Testis (tissue), 2 donors: ENCODE measurements at regions not wholly inside any gene's neighbourhood (a gene's known extent, or its start where the extent isn't known, plus 50 kb on each side); places are given as distances from the start of the nearest gene placed in this dataset.

Experiments
- DNase-seq: peaks from one replicate; pipeline ENCODE4 v3.0.0-alpha.2; 2019
- H3K27ac ChIP-seq, 2 donors: fragments of 200-600 bp; sonication (generic); one replicate each; pipeline ENCODE4 v1.5.1; 2019
- H3K27me3 ChIP-seq: fragments of 200-600 bp; sonication (generic); one replicate; pipeline ENCODE4 v1.5.1; 2019
- H3K36me3 ChIP-seq: fragments of 200-600 bp; sonication (generic); one replicate; pipeline ENCODE4 v1.5.1; 2017; ENCODE audit warnings: low read depth; ENCODE audit errors: missing control alignments
- H3K4me1 ChIP-seq: fragments of 200-600 bp; sonication (generic); one replicate; pipeline ENCODE4 v1.5.1; 2019
- H3K4me3 ChIP-seq, 2 donors: fragments of 200-600 bp; sonication (generic); one replicate each; pipeline ENCODE4 v1.5.1; 2017 to 2019
- H3K9me3 ChIP-seq: fragments of 200-600 bp; sonication (generic); one replicate; pipeline ENCODE4 v1.5.1; 2017
- CTCF ChIP-seq, 3 experiments: fragments of 450-650 bp in 2 of 3; fragments of 200-600 bp in 1 of 3; sonication (generic) in 1 of 3; IDR thresholded peaks; one replicate each; pipeline ENCODE4 v1.5.1; 2016 to 2019; ENCODE audit warnings: antibody characterized with exemption in 3 of 3, mild to moderate bottlenecking in 2 of 3, moderate library complexity in 1 of 3
- POLR2A ChIP-seq: fragments of 450-650 bp; IDR thresholded peaks from one replicate; pipeline ENCODE4 v1.6.1; 2017; ENCODE audit warnings: antibody characterized with exemption, mild to moderate bottlenecking, moderate library complexity
- WGBS, 2 donors: methylation state at CpG; one replicate each; pipeline ENCODE4 v1.1.5; 2018; 5-methylcytosine and 5-hydroxymethylcytosine counted together
- intact Hi-C: fragments of 100-400 bp; cut with DNase I; formaldehyde crosslinking; loops from one replicate; pipeline ENCODE4 v1.15.1; 2023; ENCODE audit warnings: low total_unique reads

GRCh38 chr10:133021963-133022775 is 65.6 kb upstream of the ADGRA1 start:
- no peaks in the 10 kb centered on the region for H3K27me3 ChIP-seq
- no peak overlapping the region for H3K27ac ChIP-seq
- intact Hi-C loops: no loop called here
- no peak overlapping the region for H3K4me3 ChIP-seq
- WGBS, 2 donors: 81 to 83% methylated on average over 42 to 50 of the region's 50 CpGs
- no peaks in the 10 kb centered on the region for H3K4me1 ChIP-seq
- H3K36me3 ChIP-seq: no peaks in the 10 kb centered on the region
- TF ChIP-seq POLR2A (no peak), CTCF (IDR thresholded peaks at IDR 0.05) (no peak)
- DNase-seq: no peak
- H3K9me3 ChIP-seq: no peaks in the 10 kb centered on the region

GRCh38 chr10:133021116-133021962 is 66.4 kb upstream of the ADGRA1 start:
- H3K4me3 ChIP-seq: no peak overlapping the region
- intact Hi-C loops: no loop called here
- H3K27me3 ChIP-seq: no peaks in the 10 kb centered on the region
- TF ChIP-seq POLR2A (no peak), CTCF (IDR thresholded peaks at IDR 0.05) (no peak)
- no peak overlapping the region for H3K27ac ChIP-seq
- H3K4me1 ChIP-seq: no peaks in the 10 kb centered on the region
- DNase-seq: no peak
- H3K36me3 ChIP-seq: no peaks in the 10 kb centered on the region
- no peaks in the 10 kb centered on the region for H3K9me3 ChIP-seq
- WGBS, 2 donors: 92 to 96% methylated on average over 33 to 52 of the region's 52 CpGs

DNA sequence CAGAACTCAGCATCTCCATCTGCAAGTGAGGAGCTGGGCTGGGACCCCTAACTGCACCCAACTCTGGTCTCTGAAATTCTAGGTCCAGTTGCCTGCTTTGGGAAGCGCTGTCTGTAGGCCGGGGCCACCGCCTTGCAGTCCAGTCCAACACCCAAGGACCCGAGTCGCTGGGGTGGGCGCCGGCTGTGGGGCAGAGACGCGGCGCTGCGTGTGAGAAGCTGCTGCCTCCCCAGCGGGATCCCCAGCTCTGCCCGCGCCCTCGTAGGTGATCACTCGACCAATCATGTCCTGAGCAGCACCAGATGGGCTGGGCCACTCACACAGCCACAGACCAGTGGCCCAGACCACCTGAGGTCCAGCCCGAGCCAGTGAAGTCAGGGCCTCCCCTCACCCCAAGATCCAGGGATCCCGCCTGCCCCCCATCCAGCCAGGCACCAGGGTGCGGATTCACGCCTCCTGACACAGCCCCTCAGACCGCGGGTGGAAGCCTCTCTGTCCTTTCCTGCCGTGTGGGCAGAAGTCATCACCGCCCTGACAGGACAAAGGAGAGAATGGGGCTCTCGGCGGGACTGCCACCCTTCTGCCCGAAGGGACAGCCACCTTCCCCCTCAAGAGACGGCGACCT is 67.4 kb upstream of the ADGRA1 start:
- H3K27ac ChIP-seq: no peak overlapping the region

DNA sequence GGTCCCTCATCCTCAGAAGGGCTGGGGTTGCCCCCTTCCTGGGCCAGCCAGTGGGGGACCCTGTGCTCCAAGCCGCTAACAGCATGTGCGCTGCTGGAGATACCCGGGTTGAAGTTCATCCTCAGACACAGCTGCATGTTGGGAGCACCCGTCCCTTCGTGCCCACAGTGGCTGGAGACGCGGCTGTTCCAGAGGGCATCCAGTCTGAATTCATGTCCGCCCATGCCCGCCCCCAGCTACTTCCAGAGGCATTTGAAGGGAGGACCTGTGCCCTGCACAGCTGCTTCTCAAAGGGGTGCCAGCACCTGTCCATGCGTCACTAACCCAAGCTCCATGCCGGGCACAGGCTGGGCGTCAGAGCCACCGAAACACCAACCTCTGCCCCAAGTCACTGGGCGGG is 68.1 kb upstream of the ADGRA1 start:
- no peaks in the 10 kb centered on the region for H3K9me3 ChIP-seq
- H3K36me3 ChIP-seq: no peaks in the 10 kb centered on the region
- WGBS, 2 donors: 91 to 97% methylated on average over 9 to 14 of the region's 14 CpGs
- H3K27ac ChIP-seq: no peak overlapping the region
- intact Hi-C loops: no loop called here
- no peaks in the 10 kb centered on the region for H3K27me3 ChIP-seq
- H3K4me3 ChIP-seq: no peak overlapping the region
- TF ChIP-seq POLR2A: no peak
- TF ChIP-seq CTCF (IDR thresholded peaks at IDR 0.05): no peak
- no peak for DNase-seq
- no peaks in the 10 kb centered on the region for H3K4me1 ChIP-seq

More for the DNA sequence above, 67.4 kb upstream of the ADGRA1 start:
- Histone ChIP-seq H3K9me3 (no peaks in the 10 kb centered on the region), H3K4me1 (no peaks in the 10 kb centered on the region), H3K4me3 (no peak overlapping the region), H3K36me3 (no peaks in the 10 kb centered on the region), H3K27me3 (no peaks in the 10 kb centered on the region)
- DNase-seq: no peak
- 87 to 90% methylated on average over 2 to 29 of the region's 29 CpGs for WGBS, 2 donors
- intact Hi-C loops: no loop called here
- TF ChIP-seq POLR2A (no peak), CTCF (IDR thresholded peaks at IDR 0.05) (no peak)
